A673 (cell line): ENCODE measurements at regions not wholly inside any gene's neighbourhood (a gene's known extent, or its start where the extent isn't known, plus 50 kb on each side); places are given as distances from the start of the nearest gene placed in this dataset.
"Not testable (repeated sequence)": the region's sequence is repeated elsewhere in the genome, so short reads cannot be mapped to it uniquely, and the experiment has no call there.

Source experiments
- BruUV-seq: library from RNA; stranded (reverse); fragments of 400-500 nt; replicated peaks from 2 replicates; lab custom pipeline; 2021; lab: Mats Ljungman, UMichigan
- CTCF ChIA-PET: fragments of 300-600 bp; sonication (Branson Sonifier 250); formaldehyde crosslinking; loops from one replicate; lab custom pipeline; 2022; ENCODE audit warnings: antibody characterized with exemption; lab: Charles Lee
- POLR2A ChIA-PET: fragments of 300-600 bp; sonication (Branson Sonifier 250); formaldehyde crosslinking; loops from one replicate; lab custom pipeline; 2022; ENCODE audit warnings: antibody characterized with exemption; ENCODE audit not compliant: low non-redundant PET; lab: Charles Lee
- DNase-seq: peaks from one replicate; pipeline ENCODE4 v3.0.0-alpha.2; 2015; ENCODE audit warnings: low spot score
- H3K27ac ChIP-seq: fragments of 200-600 bp; sonication (generic); 2 replicates; pipeline ENCODE4 v1.5.1; 2016; ENCODE audit warnings: mixed run types, low read depth, mild to moderate bottlenecking, mixed read lengths, antibody characterized with exemption, low read length; ENCODE audit not compliant: poor library complexity, severe bottlenecking
- H3K27me3 ChIP-seq: fragments of 200-600 bp; sonication (generic); replicated peaks from 2 replicates; pipeline ENCODE4 v1.6.1; 2017; ENCODE audit warnings: mixed run types, low read depth, mild to moderate bottlenecking, mixed read lengths, antibody characterized with exemption, low read length; ENCODE audit not compliant: insufficient read depth, poor library complexity
- H3K36me3 ChIP-seq: fragments of 200-600 bp; sonication (generic); 2 replicates; pipeline ENCODE4 v1.6.1; 2016; ENCODE audit warnings: mixed run types, mild to moderate bottlenecking, mixed read lengths, antibody characterized with exemption, low read length; ENCODE audit not compliant: insufficient read depth, poor library complexity, severe bottlenecking
- H3K4me1 ChIP-seq: fragments of 200-600 bp; sonication (generic); 2 replicates; pipeline ENCODE4 v1.6.1; 2017; ENCODE audit warnings: mixed run types, mild to moderate bottlenecking, mixed read lengths, antibody characterized with exemption, low read length; ENCODE audit not compliant: insufficient read depth, poor library complexity, severe bottlenecking
- H3K4me3 ChIP-seq: fragments of 200-600 bp; sonication (generic); 2 replicates; pipeline ENCODE4 v1.5.1; 2016; ENCODE audit warnings: low read depth, mixed run types, mild to moderate bottlenecking, mixed read lengths, low read length; ENCODE audit not compliant: poor library complexity, severe bottlenecking
- H3K9me3 ChIP-seq: fragments of 200-600 bp; sonication (generic); 2 replicates; pipeline ENCODE4 v1.6.1; 2016; ENCODE audit warnings: mixed run types, low read depth, mild to moderate bottlenecking, mixed read lengths, antibody characterized with exemption, low read length; ENCODE audit not compliant: poor library complexity, severe bottlenecking
- EZH2 ChIP-seq: fragments of 200-600 bp; sonication (generic); IDR thresholded peaks from 2 replicates; pipeline ENCODE4 v1.6.1; 2017; ENCODE audit warnings: borderline replicate concordance, low read depth, mild to moderate bottlenecking, mixed read lengths, antibody characterized with exemption, low read length; ENCODE audit not compliant: poor library complexity, severe bottlenecking
- intact Hi-C: fragments of 100-400 bp; cut with micrococcal nuclease; formaldehyde crosslinking; loops from one replicate; pipeline ENCODE4 v1.10.0; 2022; ENCODE audit not compliant: unreplicated experiment
- TF ChIP-seq, protein P1 (sequence below): fragments of 300-800, 200-600 bp; sonication (generic); conservative IDR thresholded peaks from 2 replicates; pipeline ENCODE4 v1.5.1; 2017; ENCODE audit warnings: low read depth, mild to moderate bottlenecking, antibody characterized with exemption, low read length, moderate library complexity, mixed read lengths

GRCh38 chr11:129709801-129710398 is 105.7 kb upstream of the TMEM45B start:
- Histone ChIP-seq H3K27me3 (no peaks in the 10 kb centered on the region), H3K9me3 (no peaks in the 10 kb centered on the region), H3K27ac (no peak overlapping the region), H3K4me1 (no peaks in the 10 kb centered on the region), H3K4me3 (no peak overlapping the region), H3K36me3 (no peaks in the 10 kb centered on the region)
- TF ChIP-seq, protein P1, sequence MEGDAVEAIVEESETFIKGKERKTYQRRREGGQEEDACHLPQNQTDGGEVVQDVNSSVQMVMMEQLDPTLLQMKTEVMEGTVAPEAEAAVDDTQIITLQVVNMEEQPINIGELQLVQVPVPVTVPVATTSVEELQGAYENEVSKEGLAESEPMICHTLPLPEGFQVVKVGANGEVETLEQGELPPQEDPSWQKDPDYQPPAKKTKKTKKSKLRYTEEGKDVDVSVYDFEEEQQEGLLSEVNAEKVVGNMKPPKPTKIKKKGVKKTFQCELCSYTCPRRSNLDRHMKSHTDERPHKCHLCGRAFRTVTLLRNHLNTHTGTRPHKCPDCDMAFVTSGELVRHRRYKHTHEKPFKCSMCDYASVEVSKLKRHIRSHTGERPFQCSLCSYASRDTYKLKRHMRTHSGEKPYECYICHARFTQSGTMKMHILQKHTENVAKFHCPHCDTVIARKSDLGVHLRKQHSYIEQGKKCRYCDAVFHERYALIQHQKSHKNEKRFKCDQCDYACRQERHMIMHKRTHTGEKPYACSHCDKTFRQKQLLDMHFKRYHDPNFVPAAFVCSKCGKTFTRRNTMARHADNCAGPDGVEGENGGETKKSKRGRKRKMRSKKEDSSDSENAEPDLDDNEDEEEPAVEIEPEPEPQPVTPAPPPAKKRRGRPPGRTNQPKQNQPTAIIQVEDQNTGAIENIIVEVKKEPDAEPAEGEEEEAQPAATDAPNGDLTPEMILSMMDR, result no peak
- no peak for TF ChIP-seq EZH2
- DNase-seq, result no peak
- intact Hi-C loops, result no loop called here
- ChIA-PET POLR2A (no interaction called here), CTCF (no interaction called here)
- no TSS peak for BruUV-seq

DNA sequence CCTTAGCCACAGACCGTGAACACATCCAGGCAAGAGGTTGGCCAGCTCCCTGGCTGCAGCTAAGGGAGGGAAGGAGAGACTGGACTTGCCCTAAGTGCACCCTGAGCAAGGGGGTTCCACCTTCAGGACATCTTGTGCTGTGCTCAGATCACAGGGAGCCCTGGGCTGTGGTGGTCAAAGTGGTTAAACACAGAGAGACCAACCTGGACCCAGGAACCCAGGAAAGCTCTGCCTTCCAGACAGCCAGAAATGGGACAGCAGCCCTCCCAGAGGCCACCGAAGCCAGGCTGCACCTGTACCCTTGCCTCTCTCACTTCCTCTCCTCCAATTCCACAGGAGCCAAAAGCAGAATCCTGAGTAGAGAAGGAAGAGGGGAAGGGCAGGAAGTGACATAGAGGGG is 105.2 kb upstream of the TMEM45B start:
- H3K9me3 ChIP-seq, result no peaks in the 10 kb centered on the region
- intact Hi-C loops, result no loop called here
- CTCF ChIA-PET, result no interaction called here
- TF ChIP-seq EZH2, result no peak
- TF ChIP-seq, protein P1, result no peak
- no TSS peak for BruUV-seq
- H3K4me1 ChIP-seq, result no peaks in the 10 kb centered on the region
- H3K27me3 ChIP-seq, result no peaks in the 10 kb centered on the region
- H3K4me3 ChIP-seq, result no peak overlapping the region
- no peak for DNase-seq
- H3K36me3 ChIP-seq, result no peaks in the 10 kb centered on the region
- H3K27ac ChIP-seq, result no peak overlapping the region
- POLR2A ChIA-PET, result no interaction called here

- intact Hi-C loops, result no loop called here
- H3K4me3 ChIP-seq, result no peak overlapping the region
- H3K9me3 ChIP-seq, result no peaks in the 10 kb centered on the region
- DNase-seq, result no peak
- no peaks in the 10 kb centered on the region for H3K27me3 ChIP-seq
- no peaks in the 10 kb centered on the region for H3K36me3 ChIP-seq
- no peaks in the 10 kb centered on the region for H3K4me1 ChIP-seq
- no peak overlapping the region for H3K27ac ChIP-seq
- TF ChIP-seq EZH2, result no peak
- TF ChIP-seq, protein P1, result no peak
- no TSS peak for BruUV-seq
- ChIA-PET POLR2A (no interaction called here), CTCF (no interaction called here)
Measured at GRCh38 chr11:129711760-129712159, 103.9 kb upstream of the TMEM45B start.

DNA sequence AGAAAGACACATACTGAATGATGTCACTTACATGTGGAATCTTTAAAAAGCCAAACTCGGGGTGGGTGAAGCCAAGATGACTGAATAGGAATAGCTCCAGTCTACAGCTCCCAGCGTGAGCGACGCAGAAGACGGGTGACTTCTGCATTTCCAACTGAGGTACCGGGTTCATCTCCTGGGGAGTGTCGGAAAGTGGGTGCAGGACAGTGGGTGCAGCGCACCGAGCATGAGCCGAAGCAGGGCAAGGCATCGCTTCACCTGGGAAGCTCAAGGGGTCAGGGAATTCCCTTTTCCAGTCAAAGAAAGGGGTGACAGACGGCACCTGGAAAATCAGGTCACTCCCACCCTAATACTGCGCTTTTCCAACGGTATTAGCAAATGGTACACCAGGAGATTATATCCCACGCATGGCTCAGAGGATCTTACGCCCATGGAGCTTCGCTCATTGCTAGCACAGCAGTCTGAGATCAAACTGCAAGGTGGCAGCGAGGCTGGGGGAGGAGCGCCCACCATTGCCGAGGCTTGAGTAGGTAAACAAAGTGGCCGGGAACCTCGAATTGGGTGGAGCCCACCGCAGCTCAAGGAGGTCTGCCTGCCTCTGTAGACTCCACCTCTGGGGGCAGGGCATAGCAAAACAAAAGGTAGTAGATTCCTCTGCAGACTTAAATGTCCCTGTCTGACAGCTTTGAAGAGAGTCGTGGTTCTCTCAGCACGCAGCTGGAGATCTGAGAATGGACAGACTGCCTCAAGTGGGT is 103.0 kb upstream of the TMEM45B start:
- BruUV-seq, CTCF ChIA-PET, H3K4me3 ChIP-seq, POLR2A ChIA-PET, DNase-seq, H3K27me3 ChIP-seq, H3K9me3 ChIP-seq, intact Hi-C loops, H3K27ac ChIP-seq, H3K4me1 ChIP-seq, H3K36me3 ChIP-seq: not testable (repeated sequence)
